ENCODE measurements at regions not wholly inside any gene's neighbourhood (a gene's known extent, or its start where the extent isn't known, plus 50 kb on each side); places are given as distances from the start of the nearest gene placed in this dataset.

DNA sequence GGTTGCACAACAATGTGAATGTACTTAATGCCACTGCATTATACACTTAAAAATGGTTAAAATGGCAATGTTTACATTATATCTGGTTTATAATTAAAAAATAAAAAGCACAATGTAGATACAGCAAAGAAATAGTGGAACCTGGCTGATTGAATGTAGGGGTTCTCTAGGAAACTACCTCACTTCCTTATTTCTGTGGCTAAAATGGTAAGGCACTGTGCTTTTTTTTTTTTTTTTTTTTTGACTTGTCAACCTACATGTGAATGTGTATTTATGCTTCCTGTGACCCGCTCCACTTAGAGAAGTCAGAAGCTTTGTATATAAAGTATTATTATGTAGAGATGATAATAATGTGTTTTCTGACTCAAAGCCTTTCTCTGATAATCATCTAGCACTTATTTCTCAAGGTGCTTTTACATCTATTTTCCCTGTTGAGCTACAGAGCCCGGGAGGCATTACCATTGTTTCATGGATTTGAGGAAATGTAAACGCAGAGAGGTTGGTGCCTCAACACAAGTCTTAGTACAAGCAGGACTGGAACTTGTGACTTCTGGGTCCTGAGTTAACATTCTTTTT, 55.0 kb downstream of the SOX4 start:
- TF ChIP-seq, protein P1, sequence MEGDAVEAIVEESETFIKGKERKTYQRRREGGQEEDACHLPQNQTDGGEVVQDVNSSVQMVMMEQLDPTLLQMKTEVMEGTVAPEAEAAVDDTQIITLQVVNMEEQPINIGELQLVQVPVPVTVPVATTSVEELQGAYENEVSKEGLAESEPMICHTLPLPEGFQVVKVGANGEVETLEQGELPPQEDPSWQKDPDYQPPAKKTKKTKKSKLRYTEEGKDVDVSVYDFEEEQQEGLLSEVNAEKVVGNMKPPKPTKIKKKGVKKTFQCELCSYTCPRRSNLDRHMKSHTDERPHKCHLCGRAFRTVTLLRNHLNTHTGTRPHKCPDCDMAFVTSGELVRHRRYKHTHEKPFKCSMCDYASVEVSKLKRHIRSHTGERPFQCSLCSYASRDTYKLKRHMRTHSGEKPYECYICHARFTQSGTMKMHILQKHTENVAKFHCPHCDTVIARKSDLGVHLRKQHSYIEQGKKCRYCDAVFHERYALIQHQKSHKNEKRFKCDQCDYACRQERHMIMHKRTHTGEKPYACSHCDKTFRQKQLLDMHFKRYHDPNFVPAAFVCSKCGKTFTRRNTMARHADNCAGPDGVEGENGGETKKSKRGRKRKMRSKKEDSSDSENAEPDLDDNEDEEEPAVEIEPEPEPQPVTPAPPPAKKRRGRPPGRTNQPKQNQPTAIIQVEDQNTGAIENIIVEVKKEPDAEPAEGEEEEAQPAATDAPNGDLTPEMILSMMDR (IDR thresholded peaks at IDR 0.05; ENCODE audit: low read length): no peak
- no peak for TF ChIP-seq EZH2 (IDR thresholded peaks at IDR 0.05; ENCODE audit: borderline replicate concordance, low read length)

Measured in OCI-LY1 (cell line).